ENCODE measurements at regions not wholly inside any gene's neighbourhood (a gene's known extent, or its start where the extent isn't known, plus 50 kb on each side); places are given as distances from the start of the nearest gene placed in this dataset.

DNA sequence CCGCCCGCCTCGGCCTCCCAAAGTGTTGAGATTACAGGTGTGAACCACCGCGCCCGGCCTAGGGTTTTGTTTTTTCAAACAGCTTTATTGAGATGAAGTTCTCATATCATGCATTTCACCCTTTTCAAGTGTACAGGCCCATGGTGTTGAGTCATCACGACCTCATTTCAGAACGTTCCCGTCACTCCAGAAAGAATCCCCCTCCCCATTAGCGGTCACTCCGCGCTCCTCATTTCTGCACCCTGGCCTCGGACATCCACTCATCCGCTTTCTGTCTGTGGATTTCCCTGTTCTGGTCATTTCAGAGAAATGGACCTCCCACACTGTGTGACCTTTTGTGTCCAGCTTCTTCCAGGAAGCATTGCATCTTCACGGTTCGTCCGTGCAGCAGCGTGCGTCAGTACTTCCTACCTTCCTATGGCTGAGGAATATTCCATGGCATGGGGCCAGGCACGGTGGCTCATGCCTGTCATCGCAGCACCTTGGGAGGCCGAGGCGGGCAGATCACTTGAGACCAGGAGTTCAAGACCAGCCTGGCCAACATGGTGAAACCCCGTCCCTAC is 135.2 kb upstream of the GSE1 start:
- TF ChIP-seq, protein P1, sequence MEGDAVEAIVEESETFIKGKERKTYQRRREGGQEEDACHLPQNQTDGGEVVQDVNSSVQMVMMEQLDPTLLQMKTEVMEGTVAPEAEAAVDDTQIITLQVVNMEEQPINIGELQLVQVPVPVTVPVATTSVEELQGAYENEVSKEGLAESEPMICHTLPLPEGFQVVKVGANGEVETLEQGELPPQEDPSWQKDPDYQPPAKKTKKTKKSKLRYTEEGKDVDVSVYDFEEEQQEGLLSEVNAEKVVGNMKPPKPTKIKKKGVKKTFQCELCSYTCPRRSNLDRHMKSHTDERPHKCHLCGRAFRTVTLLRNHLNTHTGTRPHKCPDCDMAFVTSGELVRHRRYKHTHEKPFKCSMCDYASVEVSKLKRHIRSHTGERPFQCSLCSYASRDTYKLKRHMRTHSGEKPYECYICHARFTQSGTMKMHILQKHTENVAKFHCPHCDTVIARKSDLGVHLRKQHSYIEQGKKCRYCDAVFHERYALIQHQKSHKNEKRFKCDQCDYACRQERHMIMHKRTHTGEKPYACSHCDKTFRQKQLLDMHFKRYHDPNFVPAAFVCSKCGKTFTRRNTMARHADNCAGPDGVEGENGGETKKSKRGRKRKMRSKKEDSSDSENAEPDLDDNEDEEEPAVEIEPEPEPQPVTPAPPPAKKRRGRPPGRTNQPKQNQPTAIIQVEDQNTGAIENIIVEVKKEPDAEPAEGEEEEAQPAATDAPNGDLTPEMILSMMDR (IDR thresholded peaks at IDR 0.05; ENCODE audit: control insufficient read depth, insufficient read depth, low read depth, low read length, missing control alignments): no peak
- DNase-seq (ENCODE audit: low read depth): no peak

DNA sequence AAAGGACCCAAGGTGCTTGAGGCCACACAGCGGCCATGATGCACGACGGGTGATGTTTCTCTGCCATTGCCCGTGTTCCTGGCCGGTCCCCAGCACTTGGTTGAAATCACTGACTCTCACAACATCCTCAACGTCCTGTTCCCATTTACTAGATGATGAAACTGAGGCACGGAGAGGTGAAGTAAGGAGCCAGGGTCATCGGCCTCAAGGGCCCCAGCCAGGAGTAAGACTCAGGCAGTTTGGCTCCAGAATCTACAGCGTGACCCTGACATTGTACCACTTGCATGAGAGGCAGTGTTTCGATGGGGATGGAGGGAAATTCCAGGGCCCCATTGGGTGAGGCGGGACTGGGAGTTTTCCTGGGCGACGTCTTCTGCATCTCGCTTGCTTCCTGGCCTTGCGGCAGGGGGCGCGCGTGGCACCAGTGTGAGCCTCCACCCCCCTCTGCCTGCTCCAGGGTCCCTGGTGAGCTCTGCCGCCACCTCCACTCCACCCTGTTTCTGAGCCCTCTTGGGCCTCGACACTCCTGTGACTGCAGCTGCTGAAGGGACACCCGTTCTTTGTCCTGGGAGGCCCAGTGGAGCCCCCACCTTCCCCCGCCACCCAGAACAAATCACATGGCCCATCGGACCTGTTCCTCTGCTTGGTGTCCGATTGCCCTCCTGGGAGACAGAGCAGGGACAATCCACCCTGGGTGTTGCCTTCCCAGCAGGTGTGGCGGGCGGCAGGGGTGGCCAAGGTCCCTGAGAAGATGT is 133.0 kb upstream of the GSE1 start:
- TF ChIP-seq, protein P1 (IDR thresholded peaks at IDR 0.05; ENCODE audit: control insufficient read depth, insufficient read depth, low read depth, low read length, missing control alignments): no peak

More for the DNA sequence above, 135.2 kb upstream of the GSE1 start:
- H3K4me3 ChIP-seq (ENCODE audit: control insufficient read depth, low read depth, low read length): no peak overlapping the region

DNA sequence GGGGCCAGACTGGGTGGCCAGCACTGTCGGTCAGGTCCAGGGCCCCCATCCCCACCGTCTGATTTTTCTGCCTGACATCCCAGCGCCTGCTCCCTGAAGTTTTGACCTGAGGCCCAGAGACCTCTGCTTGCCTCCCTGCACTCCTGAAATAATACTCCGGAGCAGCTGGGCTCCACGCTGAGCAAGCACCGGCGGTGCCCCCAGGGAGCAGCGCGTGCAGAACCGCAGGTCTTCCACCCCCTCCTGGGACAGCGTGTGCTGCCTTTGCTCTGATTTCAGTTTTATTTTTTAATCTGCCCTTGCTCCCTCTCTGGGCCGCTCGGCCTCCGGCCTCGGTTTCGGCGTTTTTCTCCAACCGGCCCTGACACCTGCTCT is 132.4 kb upstream of the GSE1 start:
- TF ChIP-seq, protein P1 (IDR thresholded peaks at IDR 0.05; ENCODE audit: control insufficient read depth, insufficient read depth, low read depth, low read length, missing control alignments): no peak
- H3K4me3 ChIP-seq (ENCODE audit: control insufficient read depth, low read depth, low read length): no peak overlapping the region
- DNase-seq (ENCODE audit: low read depth): no peak

More for the DNA sequence above, 133.0 kb upstream of the GSE1 start:
- DNase-seq (ENCODE audit: low read depth): no peak
- no peak overlapping the region for H3K4me3 ChIP-seq (ENCODE audit: control insufficient read depth, low read depth, low read length)

DNA sequence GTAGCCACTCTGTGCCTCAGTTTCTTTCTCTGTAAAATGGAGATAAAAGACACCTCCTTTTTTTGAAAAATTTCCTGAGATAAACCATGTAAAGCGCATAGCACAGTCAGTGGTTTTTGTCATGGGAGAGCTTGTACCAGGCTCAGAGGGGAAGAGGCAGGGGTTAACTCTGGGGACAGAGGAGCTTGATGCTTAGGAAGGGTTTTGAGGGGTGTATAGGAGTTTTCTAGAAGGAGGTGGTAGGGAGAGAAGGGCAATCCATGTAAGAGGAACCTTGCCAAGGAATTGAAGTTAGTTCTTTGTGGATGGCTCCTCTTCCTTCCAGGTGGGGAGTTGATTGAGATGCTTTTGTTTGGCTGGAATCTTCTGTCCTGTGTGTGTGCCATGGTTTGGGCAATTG is 131.9 kb upstream of the GSE1 start:
- no peak for DNase-seq (ENCODE audit: low read depth)
- no peak overlapping the region for H3K4me3 ChIP-seq (ENCODE audit: control insufficient read depth, low read depth, low read length)
- TF ChIP-seq, protein P1 (IDR thresholded peaks at IDR 0.05; ENCODE audit: control insufficient read depth, insufficient read depth, low read depth, low read length, missing control alignments): no peak

DNA sequence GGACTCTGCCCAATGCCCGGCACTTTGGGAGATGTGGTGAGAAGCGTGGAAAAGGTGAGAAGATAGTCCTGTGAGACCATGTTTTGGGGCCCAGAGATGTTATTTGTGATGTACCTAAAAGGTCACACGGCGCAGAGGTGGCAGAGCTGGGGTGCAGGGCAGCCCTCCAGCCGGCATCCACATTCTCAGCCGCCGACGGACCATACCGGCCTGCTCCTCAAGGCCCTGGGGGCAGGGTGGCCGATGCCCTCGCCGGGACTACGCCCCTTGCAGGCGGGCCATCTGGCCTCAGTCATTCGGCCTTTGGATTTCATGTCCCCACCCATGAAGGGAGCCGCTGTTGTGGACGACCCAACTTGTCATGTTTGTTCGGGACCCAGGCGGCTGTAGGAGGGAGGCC is 131.4 kb upstream of the GSE1 start:
- no peak for DNase-seq (ENCODE audit: low read depth)
- TF ChIP-seq, protein P1 (IDR thresholded peaks at IDR 0.05; ENCODE audit: control insufficient read depth, insufficient read depth, low read depth, low read length, missing control alignments): no peak
- H3K4me3 ChIP-seq (ENCODE audit: control insufficient read depth, low read depth, low read length): no peak overlapping the region

DNA sequence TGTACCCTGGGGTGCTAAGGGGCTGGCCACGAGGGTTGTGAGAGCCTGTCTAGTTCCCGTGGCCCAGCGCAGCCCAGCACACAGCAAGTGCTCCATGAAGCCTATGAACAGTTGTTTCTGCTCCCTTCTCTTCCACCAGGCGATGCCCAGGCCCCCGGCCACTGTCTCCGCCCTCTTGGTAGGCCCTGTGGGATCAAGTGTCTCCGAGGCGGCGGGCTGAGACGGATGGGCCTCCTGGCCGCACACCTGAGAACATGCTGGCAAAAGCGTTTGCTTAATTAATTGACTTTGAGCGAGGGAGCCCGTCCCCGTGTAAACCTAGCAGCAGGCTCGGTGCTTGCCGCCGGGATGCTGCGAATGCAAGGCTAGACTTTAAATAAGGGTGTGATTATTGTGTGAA is 129.7 kb upstream of the GSE1 start:
- no peak overlapping the region for H3K4me3 ChIP-seq (ENCODE audit: control insufficient read depth, low read depth, low read length)
- TF ChIP-seq, protein P1 (IDR thresholded peaks at IDR 0.05; ENCODE audit: control insufficient read depth, insufficient read depth, low read depth, low read length, missing control alignments): no peak
- no peak for DNase-seq (ENCODE audit: low read depth)
